Endothelial cell of umbilical vein (primary cell): ENCODE measurements at regions not wholly inside any gene's neighbourhood (a gene's known extent, or its start where the extent isn't known, plus 50 kb on each side); places are given as distances from the start of the nearest gene placed in this dataset.

Experiments
- BruUV-seq: library from RNA; stranded (reverse); fragments of 400-500 nt; replicated peaks from 2 replicates; lab custom pipeline; 2021; lab: Mats Ljungman, UMichigan
- CTCF ChIA-PET: fragments of 300-600, 350-600 bp; sonication (Branson Sonifier 250); formaldehyde crosslinking; loops from one replicate; lab custom pipeline; 2021; ENCODE audit warnings: antibody characterized with exemption, inconsistent platforms; lab: Charles Lee
- POLR2A ChIA-PET: fragments of 300-600, 350-600 bp; sonication (Branson Sonifier 250); formaldehyde crosslinking; loops from one replicate; lab custom pipeline; 2021; ENCODE audit warnings: antibody characterized with exemption, inconsistent platforms; lab: Charles Lee
- DNase-seq: peaks from one replicate; pipeline ENCODE4 v3.0.0-alpha.2; 2011; ENCODE audit warnings: low read depth, low spot score
- FAIRE-seq: peaks from 2 replicates; lab custom pipeline; 2011; peaks lifted over from hg19 to GRCh38; lab: Jason Lieb, UNC
- H2AFZ ChIP-seq: 2 replicates; pipeline ENCODE4 v1.6.0; 2012; ENCODE audit warnings: low read depth, low read length, control low read depth, inconsistent platforms
- H3K27ac ChIP-seq: 2 replicates; pipeline ENCODE4 v1.5.1; 2011; ENCODE audit warnings: low read depth, mild to moderate bottlenecking, control low read depth, low read length, moderate library complexity; ENCODE audit not compliant: insufficient read depth
- H3K27me3 ChIP-seq, 2 experiments: 2 replicates each; pipeline versions ENCODE4 v1.6.0 to v1.6.1; 2011; ENCODE audit warnings: low read length in 2 of 2, mixed read lengths in 1 of 2; ENCODE audit not compliant: control insufficient read depth in 2 of 2, insufficient read depth in 2 of 2
- H3K36me3 ChIP-seq, 2 experiments: 2 replicates in 1 of 2; 3 replicates in 1 of 2; pipeline ENCODE4 v1.5.1; 2011; ENCODE audit warnings: low read length in 2 of 2, mild to moderate bottlenecking in 1 of 2, moderate library complexity in 1 of 2; ENCODE audit not compliant: control insufficient read depth in 2 of 2, insufficient read depth in 2 of 2; ENCODE audit errors: extremely low read depth in 1 of 2
- H3K4me1 ChIP-seq: 3 replicates; pipeline ENCODE4 v1.5.1; 2011; ENCODE audit warnings: mild to moderate bottlenecking, low read length; ENCODE audit not compliant: control insufficient read depth, insufficient read depth; ENCODE audit errors: extremely low read depth
- H3K4me2 ChIP-seq: 2 replicates; pipeline ENCODE4 v1.6.1; 2011; ENCODE audit warnings: low read length, control low read depth, mixed read lengths; ENCODE audit not compliant: insufficient read depth
- H3K4me3 ChIP-seq, 3 experiments: fragments of 200-600 bp in 1 of 3; sonication (generic), shearing (Covaris generic) in 1 of 3; replicated peaks in 1 of 3; 2 replicates each; pipeline ENCODE4 v1.5.1; 2011 to 2016; ENCODE audit warnings: control low read depth in 3 of 3, low read length in 3 of 3, mild to moderate bottlenecking in 2 of 3, inconsistent platforms in 1 of 3, low read depth in 1 of 3, moderate library complexity in 1 of 3; ENCODE audit not compliant: insufficient read depth in 1 of 3
- H3K79me2 ChIP-seq: 2 replicates; pipeline ENCODE4 v1.6.0; 2012; ENCODE audit warnings: low read length, inconsistent platforms; ENCODE audit not compliant: control insufficient read depth, insufficient read depth
- H3K9ac ChIP-seq: replicated peaks from 2 replicates; pipeline ENCODE3; 2011; ENCODE audit warnings: low read length, control low read depth; ENCODE audit not compliant: insufficient read depth; ENCODE audit errors: extremely low read depth
- H3K9me1 ChIP-seq: replicated peaks from 3 replicates; pipeline ENCODE4 v1.6.0; 2011; ENCODE audit warnings: mild to moderate bottlenecking, low read length; ENCODE audit not compliant: control insufficient read depth, insufficient read depth; ENCODE audit errors: extremely low read depth
- H3K9me3 ChIP-seq: replicated peaks from 2 replicates; pipeline ENCODE4 v1.5.1; 2012; ENCODE audit warnings: low read length, inconsistent platforms; ENCODE audit not compliant: control insufficient read depth, insufficient read depth
- H4K20me1 ChIP-seq: replicated peaks from 2 replicates; pipeline ENCODE3; 2011; ENCODE audit warnings: mild to moderate bottlenecking, low read length; ENCODE audit not compliant: control insufficient read depth, insufficient read depth; ENCODE audit errors: extremely low read depth
- EZH2 ChIP-seq: IDR thresholded peaks from 2 replicates; pipeline ENCODE4 v1.6.1; 2012; ENCODE audit warnings: borderline replicate concordance, low read depth, mild to moderate bottlenecking, moderate library complexity, low read length, inconsistent platforms; ENCODE audit not compliant: severe bottlenecking
- FOS ChIP-seq: IDR thresholded peaks from 2 replicates; pipeline ENCODE4 v1.6.1; 2011; ENCODE audit warnings: mild to moderate bottlenecking, low read length, moderate library complexity, borderline replicate concordance; ENCODE audit not compliant: insufficient read depth
- GATA2 ChIP-seq: IDR thresholded peaks from 2 replicates; pipeline ENCODE4 v1.7.0; 2011; ENCODE audit warnings: low read depth, mild to moderate bottlenecking, moderate library complexity, mixed read lengths, low read length; ENCODE audit not compliant: insufficient read length, insufficient read depth
- JUN ChIP-seq: IDR thresholded peaks from 2 replicates; pipeline ENCODE4 v1.6.1; 2011; ENCODE audit warnings: borderline replicate concordance, low read depth; ENCODE audit not compliant: insufficient read length, insufficient read depth
- MYC ChIP-seq: IDR thresholded peaks from one replicate; pipeline ENCODE4 v1.6.1; 2011; ENCODE audit warnings: mild to moderate bottlenecking, low read depth, low read length
- POLR2A ChIP-seq: IDR thresholded peaks from 2 replicates; pipeline ENCODE4 v1.6.1; 2012; ENCODE audit warnings: low read depth, mild to moderate bottlenecking, control low read depth, low read length
- POLR2AphosphoS5 ChIP-seq: IDR thresholded peaks from 2 replicates; pipeline ENCODE4 v1.6.1; 2012; ENCODE audit warnings: low read depth, mild to moderate bottlenecking, control low read depth, low read length, moderate library complexity; ENCODE audit not compliant: insufficient read depth
- dilution Hi-C: fragments of 300-500 bp; cut with MboI; formaldehyde crosslinking; loops from one replicate; pipeline ENCODE4 v1.15.0; 2019; ENCODE audit warnings: low sequenced_read_pairs; ENCODE audit not compliant: extremely low pct_ligation_motif_present
- intact Hi-C: fragments of 100-400 bp; cut with micrococcal nuclease; formaldehyde crosslinking; loops from one replicate; pipeline ENCODE4 v1.10.0; 2022
- TF ChIP-seq, protein P1 (sequence below), 2 donors: IDR thresholded peaks; 1 replicate in 1 of 2; 2 replicates in 1 of 2; pipeline ENCODE4 v1.5.1; 2011; ENCODE audit warnings: low read length in 2 of 2, mild to moderate bottlenecking in 2 of 2, moderate library complexity in 2 of 2, control low read depth in 1 of 2, inconsistent platforms in 1 of 2, low read depth in 1 of 2; ENCODE audit not compliant: insufficient read depth in 1 of 2; ENCODE audit errors: extremely low read depth in 1 of 2
- TF ChIP-seq, protein P2 (sequence below): IDR thresholded peaks from 2 replicates; pipeline ENCODE4 v1.6.1; 2011; ENCODE audit not compliant: insufficient read depth, insufficient read length

DNA sequence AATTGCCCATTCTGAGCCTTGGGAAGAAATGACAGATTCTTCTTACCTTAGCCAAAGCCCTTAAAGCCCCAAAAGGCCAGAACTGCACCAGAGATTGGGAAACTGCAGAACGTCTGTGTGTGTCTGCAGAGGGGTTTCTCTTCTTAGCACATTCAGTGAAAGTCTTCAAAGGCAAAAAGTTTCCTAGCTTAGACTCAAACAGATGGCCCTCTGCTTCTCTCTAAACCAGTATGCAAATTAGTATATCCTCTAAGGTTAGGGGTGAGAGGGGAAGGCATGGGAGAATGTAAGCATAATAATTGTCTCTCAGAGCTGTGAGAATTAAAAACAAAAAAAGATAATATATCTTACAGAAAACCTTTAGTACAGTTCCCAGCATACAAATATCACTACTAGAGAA is 334.0 kb upstream of the MCTP2 start:
- intact Hi-C loops = no loop called here
- Histone ChIP-seq H3K9me3 (no peaks in the 10 kb centered on the region), H3K4me2 (no peak overlapping the region), H3K4me1 (no peaks in the 10 kb centered on the region), H3K4me3 (no peak overlapping the region), H3K36me3 (no peaks in the 10 kb centered on the region), H4K20me1 (no peaks in the 10 kb centered on the region), H3K27ac (no peak overlapping the region), H3K79me2 (no peaks in the 10 kb centered on the region), H3K9me1 (no peaks in the 10 kb centered on the region), H3K27me3 (no peaks in the 10 kb centered on the region), H2AFZ (no peak overlapping the region), H3K9ac (no peak overlapping the region)
- no peak for TF ChIP-seq GATA2
- no peak for TF ChIP-seq FOS
- no peak for TF ChIP-seq MYC
- TF ChIP-seq POLR2A = no peak
- TF ChIP-seq JUN = no peak
- TF ChIP-seq, protein P1, sequence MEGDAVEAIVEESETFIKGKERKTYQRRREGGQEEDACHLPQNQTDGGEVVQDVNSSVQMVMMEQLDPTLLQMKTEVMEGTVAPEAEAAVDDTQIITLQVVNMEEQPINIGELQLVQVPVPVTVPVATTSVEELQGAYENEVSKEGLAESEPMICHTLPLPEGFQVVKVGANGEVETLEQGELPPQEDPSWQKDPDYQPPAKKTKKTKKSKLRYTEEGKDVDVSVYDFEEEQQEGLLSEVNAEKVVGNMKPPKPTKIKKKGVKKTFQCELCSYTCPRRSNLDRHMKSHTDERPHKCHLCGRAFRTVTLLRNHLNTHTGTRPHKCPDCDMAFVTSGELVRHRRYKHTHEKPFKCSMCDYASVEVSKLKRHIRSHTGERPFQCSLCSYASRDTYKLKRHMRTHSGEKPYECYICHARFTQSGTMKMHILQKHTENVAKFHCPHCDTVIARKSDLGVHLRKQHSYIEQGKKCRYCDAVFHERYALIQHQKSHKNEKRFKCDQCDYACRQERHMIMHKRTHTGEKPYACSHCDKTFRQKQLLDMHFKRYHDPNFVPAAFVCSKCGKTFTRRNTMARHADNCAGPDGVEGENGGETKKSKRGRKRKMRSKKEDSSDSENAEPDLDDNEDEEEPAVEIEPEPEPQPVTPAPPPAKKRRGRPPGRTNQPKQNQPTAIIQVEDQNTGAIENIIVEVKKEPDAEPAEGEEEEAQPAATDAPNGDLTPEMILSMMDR (IDR thresholded peaks at IDR 0.05; ENCODE audit: extremely low read depth in 1 of 2, insufficient read depth in 1 of 2, low read depth in 1 of 2, low read length in 2 of 2) = no peak
- TF ChIP-seq, protein P2, sequence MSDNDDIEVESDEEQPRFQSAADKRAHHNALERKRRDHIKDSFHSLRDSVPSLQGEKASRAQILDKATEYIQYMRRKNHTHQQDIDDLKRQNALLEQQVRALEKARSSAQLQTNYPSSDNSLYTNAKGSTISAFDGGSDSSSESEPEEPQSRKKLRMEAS = no peak
- no peak for TF ChIP-seq POLR2AphosphoS5
- no peak for TF ChIP-seq EZH2
- no peak for DNase-seq
- no TSS peak for BruUV-seq
- dilution Hi-C loops = no loop called here
- CTCF ChIA-PET = no interaction called here
- FAIRE-seq = no peak
- POLR2A ChIA-PET = no interaction called here
